Fibroblast of lung (primary cell): ENCODE measurements at regions not wholly inside any gene's neighbourhood (a gene's known extent, or its start where the extent isn't known, plus 50 kb on each side); places are given as distances from the start of the nearest gene placed in this dataset.

Source experiments
- DNase-seq, 2 donors: peaks; one replicate each; pipeline versions ENCODE4 v3.0.0 to v3.0.0-alpha.2; 2010; ENCODE audit warnings: low read depth in 2 of 2
- H2AFZ ChIP-seq: 2 replicates; pipeline ENCODE4 v1.5.1; 2012; ENCODE audit warnings: low read length, control low read depth, inconsistent platforms
- H3K27ac ChIP-seq: 2 replicates; pipeline ENCODE4 v1.5.1; 2011; ENCODE audit warnings: low read length, control low read depth; ENCODE audit not compliant: insufficient read depth
- H3K27me3 ChIP-seq: 2 replicates; pipeline ENCODE4 v1.5.1; 2011; ENCODE audit warnings: mild to moderate bottlenecking, low read length; ENCODE audit not compliant: control insufficient read depth, insufficient read depth
- H3K36me3 ChIP-seq: 2 replicates; pipeline ENCODE4 v1.5.1; 2011; ENCODE audit warnings: low read length; ENCODE audit not compliant: control insufficient read depth, insufficient read depth
- H3K4me1 ChIP-seq: 2 replicates; pipeline ENCODE4 v1.5.1; 2011; ENCODE audit warnings: low read length; ENCODE audit not compliant: control insufficient read depth, insufficient read depth; ENCODE audit errors: extremely low read depth
- H3K4me2 ChIP-seq: 2 replicates; pipeline ENCODE4 v1.5.1; 2011; ENCODE audit warnings: low read length, control low read depth; ENCODE audit not compliant: insufficient read depth; ENCODE audit errors: extremely low read depth
- H3K4me3 ChIP-seq, 4 experiments: fragments of 200-600 bp in 1 of 4; sonication (generic) in 1 of 4; replicated peaks in 1 of 4; 2 replicates each; pipeline ENCODE4 v1.5.1; 2011 to 2016; ENCODE audit warnings: low read length in 4 of 4, low read depth in 3 of 4, mild to moderate bottlenecking in 3 of 4, control low read depth in 2 of 4, inconsistent platforms in 1 of 4, mixed read lengths in 1 of 4; ENCODE audit not compliant: insufficient read depth in 1 of 4; ENCODE audit errors: control extremely low read depth in 1 of 4
- H3K79me2 ChIP-seq: 2 replicates; pipeline ENCODE4 v1.5.1; 2012; ENCODE audit warnings: mild to moderate bottlenecking, low read length, inconsistent platforms; ENCODE audit not compliant: control insufficient read depth, insufficient read depth
- H3K9ac ChIP-seq: 2 replicates; pipeline ENCODE4 v1.5.1; 2011; ENCODE audit warnings: mild to moderate bottlenecking, low read length, control low read depth; ENCODE audit not compliant: insufficient read depth
- H3K9me3 ChIP-seq: 2 replicates; pipeline ENCODE4 v1.5.1; 2012; ENCODE audit warnings: low read depth, low read length; ENCODE audit not compliant: control insufficient read depth, insufficient read depth
- H4K20me1 ChIP-seq: 2 replicates; pipeline ENCODE4 v1.5.1; 2011; ENCODE audit warnings: low read length; ENCODE audit not compliant: control insufficient read depth, insufficient read depth; ENCODE audit errors: extremely low read depth
- EZH2 ChIP-seq: IDR thresholded peaks from 2 replicates; pipeline ENCODE4 v1.5.1; 2012; ENCODE audit warnings: low read length, control low read depth, mild to moderate bottlenecking; ENCODE audit errors: missing control alignments
- TF ChIP-seq, protein P1 (sequence below), 2 donors: IDR thresholded peaks in 1 of 2; conservative IDR thresholded peaks in 1 of 2; 1 replicate in 1 of 2; 2 replicates in 1 of 2; pipeline ENCODE4 v1.5.1; 2011 to 2012; ENCODE audit warnings: low read length in 2 of 2, control low read depth in 1 of 2, inconsistent platforms in 1 of 2, low read depth in 1 of 2, mild to moderate bottlenecking in 1 of 2

DNA sequence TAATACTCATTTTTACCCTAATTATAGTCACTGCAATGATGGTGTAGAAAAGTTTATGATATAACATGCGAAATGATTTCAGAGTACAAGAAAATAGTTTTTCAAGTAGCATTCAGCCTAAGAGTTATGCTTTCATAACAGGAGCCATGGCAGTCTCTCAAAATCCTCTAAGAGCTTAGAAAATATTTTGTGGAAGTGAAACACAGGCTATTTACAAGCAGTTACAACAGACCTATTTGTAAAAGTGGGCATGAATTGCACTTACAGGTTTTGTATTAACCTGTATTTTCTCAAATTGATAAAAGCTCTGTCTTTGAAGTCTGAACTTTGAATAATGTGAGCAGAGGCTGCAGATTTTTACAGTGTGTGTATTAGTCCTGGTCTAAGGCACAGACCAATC, 523.3 kb downstream of the LRRC70 start:
- Histone ChIP-seq H2AFZ (no peak overlapping the region), H3K79me2 (no peaks in the 10 kb centered on the region), H3K36me3 (no peaks in the 10 kb centered on the region), H3K27ac (no peak overlapping the region), H3K4me3 (no peak overlapping the region), H3K4me1 (no peaks in the 10 kb centered on the region), H3K27me3 (no peaks in the 10 kb centered on the region), H4K20me1 (no peaks in the 10 kb centered on the region), H3K9me3 (no peaks in the 10 kb centered on the region), H3K4me2 (no peak overlapping the region), H3K9ac (no peak overlapping the region)
- TF ChIP-seq EZH2 = no peak
- TF ChIP-seq, protein P1, sequence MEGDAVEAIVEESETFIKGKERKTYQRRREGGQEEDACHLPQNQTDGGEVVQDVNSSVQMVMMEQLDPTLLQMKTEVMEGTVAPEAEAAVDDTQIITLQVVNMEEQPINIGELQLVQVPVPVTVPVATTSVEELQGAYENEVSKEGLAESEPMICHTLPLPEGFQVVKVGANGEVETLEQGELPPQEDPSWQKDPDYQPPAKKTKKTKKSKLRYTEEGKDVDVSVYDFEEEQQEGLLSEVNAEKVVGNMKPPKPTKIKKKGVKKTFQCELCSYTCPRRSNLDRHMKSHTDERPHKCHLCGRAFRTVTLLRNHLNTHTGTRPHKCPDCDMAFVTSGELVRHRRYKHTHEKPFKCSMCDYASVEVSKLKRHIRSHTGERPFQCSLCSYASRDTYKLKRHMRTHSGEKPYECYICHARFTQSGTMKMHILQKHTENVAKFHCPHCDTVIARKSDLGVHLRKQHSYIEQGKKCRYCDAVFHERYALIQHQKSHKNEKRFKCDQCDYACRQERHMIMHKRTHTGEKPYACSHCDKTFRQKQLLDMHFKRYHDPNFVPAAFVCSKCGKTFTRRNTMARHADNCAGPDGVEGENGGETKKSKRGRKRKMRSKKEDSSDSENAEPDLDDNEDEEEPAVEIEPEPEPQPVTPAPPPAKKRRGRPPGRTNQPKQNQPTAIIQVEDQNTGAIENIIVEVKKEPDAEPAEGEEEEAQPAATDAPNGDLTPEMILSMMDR (conservative IDR thresholded peaks at IDR 0.05 in 1 of 2, IDR thresholded peaks at IDR 0.05 in 1 of 2; ENCODE audit: low read depth in 1 of 2, low read length in 2 of 2) = no peak
- DNase-seq = no peak

DNA sequence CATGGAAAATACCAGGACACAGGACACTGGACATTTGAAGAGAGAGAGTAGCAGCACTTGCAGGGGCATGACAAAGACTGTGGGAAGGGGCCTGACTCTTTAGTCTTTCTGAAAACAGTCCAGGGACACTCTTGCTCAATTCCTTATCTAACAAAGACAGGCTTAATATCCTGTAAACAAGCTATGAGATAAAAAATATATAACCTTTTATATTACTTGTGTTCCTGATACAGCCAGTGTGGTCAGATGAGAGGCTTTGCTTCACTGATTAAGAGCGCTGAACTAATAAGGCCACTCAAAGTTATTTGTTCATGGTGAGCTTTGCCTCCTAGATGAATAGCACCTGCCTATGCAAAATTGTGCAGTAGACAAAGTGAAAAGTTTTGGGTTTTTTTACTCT, 518.7 kb downstream of the LRRC70 start:
- H3K27ac ChIP-seq = no peak overlapping the region
- H4K20me1 ChIP-seq = no peaks in the 10 kb centered on the region
- no peak for DNase-seq
- no peaks in the 10 kb centered on the region for H3K36me3 ChIP-seq
- no peak overlapping the region for H3K4me2 ChIP-seq
- H3K4me1 ChIP-seq = no peaks in the 10 kb centered on the region
- no peak overlapping the region for H3K9ac ChIP-seq
- no peaks in the 10 kb centered on the region for H3K79me2 ChIP-seq
- no peak overlapping the region for H3K4me3 ChIP-seq
- no peaks in the 10 kb centered on the region for H3K27me3 ChIP-seq
- H2AFZ ChIP-seq = no peak overlapping the region
- H3K9me3 ChIP-seq = no peaks in the 10 kb centered on the region
- TF ChIP-seq, protein P1 (conservative IDR thresholded peaks at IDR 0.05 in 1 of 2, IDR thresholded peaks at IDR 0.05 in 1 of 2; ENCODE audit: low read depth in 1 of 2, low read length in 2 of 2) = no peak
- TF ChIP-seq EZH2 = no peak

DNA sequence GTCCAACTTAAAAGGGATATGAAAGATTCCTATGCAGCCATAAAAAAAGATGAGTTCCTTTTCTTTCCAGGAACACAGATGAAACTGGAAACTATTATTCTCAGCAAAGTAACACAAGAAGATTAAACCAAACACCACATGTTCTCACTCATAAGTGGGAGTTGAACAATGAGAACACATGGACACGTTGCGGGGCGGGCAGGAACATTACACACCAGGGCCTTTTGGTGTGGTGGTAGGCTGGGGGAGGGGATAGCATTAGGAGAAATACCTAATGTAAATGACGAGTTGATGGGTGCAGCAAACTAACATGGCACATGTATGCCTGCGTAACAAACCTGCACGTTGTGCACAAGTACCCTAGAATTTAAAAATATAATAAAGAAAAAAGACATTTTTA, 516.1 kb downstream of the LRRC70 start:
- H3K79me2 ChIP-seq = no peaks in the 10 kb centered on the region
- no peak overlapping the region for H3K4me3 ChIP-seq
- DNase-seq = no peak
- H3K9me3 ChIP-seq = no peaks in the 10 kb centered on the region
- H3K4me2 ChIP-seq = no peak overlapping the region
- no peaks in the 10 kb centered on the region for H4K20me1 ChIP-seq
- no peaks in the 10 kb centered on the region for H3K36me3 ChIP-seq
- no peaks in the 10 kb centered on the region for H3K4me1 ChIP-seq
- no peak overlapping the region for H2AFZ ChIP-seq
- TF ChIP-seq, protein P1 (conservative IDR thresholded peaks at IDR 0.05 in 1 of 2, IDR thresholded peaks at IDR 0.05 in 1 of 2; ENCODE audit: low read depth in 1 of 2, low read length in 2 of 2) = no peak
- TF ChIP-seq EZH2 = no peak
- no peak overlapping the region for H3K27ac ChIP-seq
- no peak overlapping the region for H3K9ac ChIP-seq
- no peaks in the 10 kb centered on the region for H3K27me3 ChIP-seq
